Suppressor macrophage (primary cell): ENCODE measurements at regions not wholly inside any gene's neighbourhood (a gene's known extent, or its start where the extent isn't known, plus 50 kb on each side); places are given as distances from the start of the nearest gene placed in this dataset.

Experiments
- DNase-seq, 4 experiments: peaks; one replicate each; pipeline ENCODE4 v3.0.0-alpha.2; 2020 to 2022

DNA sequence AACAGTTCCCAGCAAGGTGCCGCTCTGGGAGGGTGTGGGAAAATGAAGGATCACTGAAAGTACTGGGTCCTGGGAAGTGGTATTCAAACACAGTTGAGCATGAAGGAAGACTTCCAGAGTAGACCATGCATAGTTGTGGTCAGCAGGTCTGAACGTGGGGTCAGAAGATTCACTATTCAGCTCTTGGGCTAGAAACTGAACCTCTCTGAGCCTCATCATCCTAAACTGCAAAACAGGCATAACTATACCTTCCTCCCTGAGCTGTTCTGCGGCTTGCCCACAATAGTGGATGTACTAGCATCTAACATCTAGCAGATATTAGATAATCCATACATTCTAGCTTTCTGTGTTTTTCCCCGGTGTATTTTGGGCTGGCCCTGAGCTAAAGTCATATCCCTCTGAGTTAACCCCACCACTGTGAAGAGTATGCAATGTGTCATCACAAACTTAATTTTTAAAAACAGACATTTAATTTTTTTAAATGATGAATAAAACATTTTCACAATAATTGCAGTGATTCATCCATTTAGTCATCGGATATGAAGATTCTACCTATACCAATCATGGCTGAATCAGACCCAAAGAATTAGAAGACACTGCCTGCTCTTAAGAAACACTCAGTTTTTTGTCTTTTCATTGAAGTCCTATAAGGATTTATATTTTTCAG, 179.1 kb downstream of the BLID start:
- DNase-seq = no peak

DNA sequence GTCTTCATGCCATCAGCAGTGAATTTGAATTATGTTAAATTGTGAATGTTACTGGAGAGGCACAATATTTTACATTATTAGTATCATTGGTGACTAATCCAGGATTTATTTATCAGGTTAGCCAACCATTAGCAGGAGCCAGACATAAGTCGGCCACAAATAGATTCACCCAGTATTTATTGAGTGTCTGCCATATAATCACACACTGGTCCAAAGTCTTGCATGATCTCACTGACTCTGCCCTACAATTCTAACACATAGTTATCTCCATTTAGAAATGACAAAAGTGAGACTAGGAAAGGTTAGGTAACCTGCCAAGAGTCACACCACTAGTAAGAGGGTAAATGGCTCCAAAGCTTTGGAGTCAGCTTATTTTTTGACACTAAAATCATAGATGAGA, 179.6 kb downstream of the BLID start:
- DNase-seq = no peak

DNA sequence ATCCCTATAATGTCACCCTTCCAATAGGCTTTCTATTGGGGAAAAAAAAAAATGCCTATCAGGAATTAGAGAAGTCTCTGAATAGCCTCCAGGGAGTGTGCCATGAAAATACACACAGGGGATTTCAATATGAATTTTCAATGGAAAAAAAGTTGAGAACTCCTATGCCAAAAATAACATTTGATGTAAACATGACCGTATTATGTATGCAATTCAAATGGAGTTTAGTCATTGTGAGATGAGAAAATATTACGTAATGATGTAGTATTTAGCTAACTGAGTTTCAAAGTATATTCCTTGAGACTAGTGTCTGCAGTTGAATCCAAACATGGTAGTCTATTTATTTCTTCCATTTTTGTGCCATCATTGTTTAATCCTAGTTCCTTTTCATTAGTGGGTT, 182.3 kb downstream of the BLID start:
- peak in 2 of 4 experiments; percentile 14 to 28 for DNase-seq

DNA sequence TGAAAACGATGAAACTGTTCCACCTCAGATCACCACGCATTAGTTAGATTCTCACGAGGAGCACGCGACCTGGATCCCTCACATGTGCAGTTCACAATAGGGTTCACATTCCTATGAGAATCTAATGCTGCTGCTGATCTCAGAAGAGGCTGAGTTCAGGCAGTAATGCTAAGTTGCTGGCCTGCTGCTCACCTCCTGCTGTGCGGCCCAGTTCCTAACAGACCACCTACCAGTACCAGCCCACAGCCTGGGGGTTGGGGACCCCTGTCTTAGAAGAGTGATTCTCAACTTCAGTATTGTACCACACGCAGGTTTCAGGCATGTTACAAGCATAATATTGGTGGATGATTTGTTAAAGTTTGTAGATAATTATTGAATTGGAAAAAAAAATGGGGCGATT, 182.7 kb downstream of the BLID start:
- no peak for DNase-seq

DNA sequence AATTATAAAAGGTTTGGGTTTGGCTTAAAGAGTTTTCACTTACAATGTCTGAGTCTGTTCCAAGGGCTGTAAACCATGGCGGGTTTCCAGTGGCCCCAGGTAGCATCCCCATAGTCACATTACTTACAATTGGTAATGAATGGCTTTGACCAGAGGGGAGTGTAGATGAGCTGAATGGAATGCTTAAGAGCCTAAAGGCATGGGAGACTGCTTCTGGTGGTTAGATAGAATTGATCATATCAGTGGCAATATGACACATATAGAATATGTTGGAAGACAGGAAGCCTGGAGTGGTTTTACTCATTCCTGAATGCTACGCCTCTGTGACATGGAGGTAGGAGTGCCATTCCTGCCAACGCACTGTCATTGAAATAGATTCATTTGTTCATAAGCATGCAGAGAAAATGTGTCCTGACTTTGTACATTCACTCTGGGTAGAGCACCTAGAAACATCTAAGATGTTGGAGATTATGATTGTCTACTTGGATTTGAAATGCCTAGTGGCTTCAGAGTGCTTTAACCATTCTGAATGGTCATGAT, 183.3 kb downstream of the BLID start:
- no peak for DNase-seq

DNA sequence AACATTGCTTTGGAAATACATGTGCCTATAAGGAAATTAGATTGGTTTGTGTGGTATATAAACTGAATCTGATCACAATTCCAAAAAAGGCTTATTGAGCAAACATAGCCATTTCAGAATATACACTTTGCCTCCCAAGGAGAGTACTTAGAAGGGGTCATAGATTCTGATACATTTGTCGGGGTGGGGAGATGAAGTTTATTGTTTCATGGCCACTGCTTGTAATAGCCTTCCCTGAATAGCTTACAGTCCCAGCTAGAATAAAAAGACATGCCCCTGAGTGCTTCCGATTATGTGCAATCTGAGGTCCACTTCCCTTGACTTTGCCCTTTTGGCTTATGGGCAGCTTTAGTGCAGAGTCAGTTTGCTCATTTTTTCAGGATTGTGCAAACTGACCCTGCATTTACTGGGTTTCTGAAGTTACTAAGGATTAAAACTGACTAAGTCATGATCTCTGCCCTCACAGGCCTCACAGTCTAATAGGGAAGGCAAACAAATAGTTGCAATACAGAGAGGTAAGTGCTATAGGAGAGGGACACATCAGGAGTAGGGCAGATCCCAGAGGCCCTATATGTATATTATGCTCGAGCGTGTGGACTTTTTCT, 184.2 kb downstream of the BLID start:
- peak; percentile 34 to 70 (median 55) for DNase-seq

DNA sequence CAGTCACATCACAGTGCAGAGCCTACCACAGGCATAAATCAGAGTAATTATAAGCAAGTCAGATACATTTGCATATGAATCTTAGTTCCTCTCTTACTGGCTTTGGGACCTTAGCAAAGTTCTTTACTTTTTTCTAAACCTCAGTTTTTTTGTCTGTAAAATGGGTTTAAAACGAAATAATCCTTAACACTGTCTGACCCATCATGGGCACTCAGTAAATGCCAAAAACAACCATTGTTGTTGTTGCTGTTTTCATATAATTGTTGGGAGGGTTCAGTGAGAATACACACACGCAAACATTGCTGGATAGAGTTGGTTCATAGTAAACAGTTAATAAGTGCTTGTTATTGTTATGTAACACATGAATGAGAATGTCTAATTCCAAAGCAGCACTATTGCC, 184.9 kb downstream of the BLID start:
- DNase-seq = no peak

DNA sequence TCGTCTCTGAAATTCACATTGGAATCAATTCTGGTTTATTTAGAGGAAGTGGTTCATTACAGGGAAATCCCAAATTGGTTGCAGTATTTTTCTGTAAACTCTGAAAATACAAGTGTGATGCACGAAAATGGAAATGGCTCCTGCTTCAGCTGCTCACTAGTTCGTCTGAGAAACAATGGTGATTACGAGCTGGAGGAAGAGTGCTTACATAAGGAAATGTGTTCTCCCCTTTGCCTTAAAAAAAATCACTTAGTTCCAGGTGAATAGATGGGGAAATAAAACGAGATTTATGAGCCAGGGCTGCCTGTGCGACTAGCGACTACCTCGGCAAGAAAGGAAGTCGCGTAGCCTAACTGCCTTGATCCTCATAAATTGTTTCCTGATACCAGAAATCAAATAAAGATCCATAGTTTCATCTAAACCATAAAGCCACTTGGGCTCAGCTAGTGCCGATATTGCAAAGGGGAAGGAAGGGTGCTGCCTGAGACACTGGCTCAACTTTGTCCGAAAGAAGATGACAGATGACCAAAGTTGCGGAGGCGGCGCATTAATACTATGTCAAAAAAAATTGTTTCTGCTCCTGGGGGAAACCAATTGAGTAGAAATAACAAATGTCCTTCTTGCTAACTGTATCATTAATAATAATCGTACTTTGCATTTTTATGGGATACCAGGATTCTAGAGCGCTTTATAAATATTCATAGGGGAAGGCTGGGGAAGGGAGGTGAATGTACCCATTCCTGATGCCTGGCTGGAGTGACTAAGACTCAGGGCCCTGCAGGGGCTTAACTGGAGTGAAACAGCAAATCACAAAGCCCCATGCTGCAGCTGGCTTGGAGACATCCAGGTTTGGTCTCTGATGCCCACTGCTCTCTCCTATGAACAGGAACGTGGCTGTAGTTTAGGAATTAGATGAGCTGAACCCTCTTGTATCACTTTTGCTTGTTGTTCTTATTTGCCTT, 185.7 kb downstream of the BLID start:
- DNase-seq = peak; percentile 63 to 82 (median 73)

DNA sequence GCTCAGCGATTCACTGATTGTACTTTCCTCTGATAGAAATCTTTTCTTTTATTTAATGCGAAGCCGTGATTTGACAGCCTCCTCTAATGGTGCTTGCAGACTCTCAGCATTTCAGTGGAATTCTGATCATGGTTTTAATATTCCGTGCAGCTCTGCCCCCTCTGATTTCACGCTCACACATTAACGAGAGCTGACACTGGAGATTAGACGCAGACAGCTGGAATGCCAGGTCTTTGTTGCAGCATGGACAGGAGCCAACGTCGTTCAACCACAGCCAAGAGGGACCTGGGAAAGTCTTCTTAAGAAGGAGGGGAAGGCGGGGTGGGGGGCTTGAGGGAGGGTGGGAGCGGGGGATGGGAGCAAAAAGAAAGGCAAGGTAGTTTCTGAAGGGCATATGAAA, 186.4 kb downstream of the BLID start:
- peak in 2 of 4 experiments; percentile 5 to 14 for DNase-seq

DNA sequence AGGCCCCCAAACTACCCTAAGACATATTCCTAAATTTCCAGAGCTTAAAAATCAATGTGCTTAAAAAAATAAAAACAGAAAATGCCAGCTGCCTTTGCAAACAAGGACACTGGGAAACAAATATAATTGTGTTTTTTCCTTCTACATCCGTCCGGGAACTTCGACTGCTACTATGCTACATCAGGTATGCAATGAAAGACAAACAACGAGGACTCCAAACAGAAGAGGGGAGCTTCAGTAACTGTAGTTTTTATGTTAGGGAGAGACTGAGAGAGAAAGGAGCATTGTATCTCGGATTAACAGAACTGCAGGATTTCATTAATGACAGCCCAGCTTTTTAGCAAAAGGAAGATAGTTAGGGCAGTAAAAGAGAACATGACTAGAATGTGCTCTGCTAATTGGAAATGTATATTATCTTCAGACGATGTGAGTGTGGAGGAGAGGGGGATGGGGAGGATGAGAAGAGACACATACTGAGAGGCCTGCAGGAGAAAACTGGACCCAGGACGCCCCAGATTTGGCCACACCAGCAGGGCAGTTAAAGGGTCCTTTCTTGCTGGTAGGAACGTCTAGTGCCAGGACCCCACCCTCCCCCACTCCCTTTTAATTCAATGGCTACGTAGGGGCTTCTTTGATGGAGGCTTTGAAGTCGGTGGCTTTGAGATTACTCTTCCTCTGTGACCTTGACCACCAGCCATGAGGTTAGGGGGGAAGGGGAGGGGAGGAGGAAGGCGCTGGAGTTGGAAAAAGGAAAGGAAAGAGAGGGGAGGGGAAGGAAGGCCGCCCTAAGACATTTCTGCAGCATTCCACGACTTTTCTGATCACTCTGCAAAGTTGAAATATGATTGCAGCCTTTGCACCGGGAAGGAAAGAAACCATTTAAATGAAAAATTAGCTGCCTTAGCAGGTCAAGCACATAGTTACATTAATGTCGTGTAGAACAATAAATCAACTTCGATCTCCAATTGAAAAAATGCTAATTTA, 187.1 kb downstream of the BLID start:
- DNase-seq = no peak

DNA sequence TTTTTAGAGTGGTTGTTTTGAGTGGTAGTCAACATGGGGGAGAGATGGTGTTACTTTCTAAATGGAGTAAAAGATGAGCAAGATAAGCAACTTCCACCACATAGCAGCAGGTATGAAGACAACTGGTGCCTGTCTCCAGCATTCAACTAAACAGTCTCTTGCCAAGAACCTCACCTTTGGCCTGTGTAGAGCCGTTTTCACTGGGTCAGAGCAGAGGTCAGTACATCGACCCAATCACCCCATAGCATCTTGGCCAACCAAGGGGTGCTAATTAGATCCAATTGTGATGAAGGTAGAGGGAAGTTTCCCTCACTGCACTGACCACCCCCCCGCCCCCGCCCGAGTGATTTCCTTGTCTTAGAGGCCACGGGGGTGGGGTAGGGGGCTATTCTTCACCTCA, 188.2 kb downstream of the BLID start:
- no peak for DNase-seq

DNA sequence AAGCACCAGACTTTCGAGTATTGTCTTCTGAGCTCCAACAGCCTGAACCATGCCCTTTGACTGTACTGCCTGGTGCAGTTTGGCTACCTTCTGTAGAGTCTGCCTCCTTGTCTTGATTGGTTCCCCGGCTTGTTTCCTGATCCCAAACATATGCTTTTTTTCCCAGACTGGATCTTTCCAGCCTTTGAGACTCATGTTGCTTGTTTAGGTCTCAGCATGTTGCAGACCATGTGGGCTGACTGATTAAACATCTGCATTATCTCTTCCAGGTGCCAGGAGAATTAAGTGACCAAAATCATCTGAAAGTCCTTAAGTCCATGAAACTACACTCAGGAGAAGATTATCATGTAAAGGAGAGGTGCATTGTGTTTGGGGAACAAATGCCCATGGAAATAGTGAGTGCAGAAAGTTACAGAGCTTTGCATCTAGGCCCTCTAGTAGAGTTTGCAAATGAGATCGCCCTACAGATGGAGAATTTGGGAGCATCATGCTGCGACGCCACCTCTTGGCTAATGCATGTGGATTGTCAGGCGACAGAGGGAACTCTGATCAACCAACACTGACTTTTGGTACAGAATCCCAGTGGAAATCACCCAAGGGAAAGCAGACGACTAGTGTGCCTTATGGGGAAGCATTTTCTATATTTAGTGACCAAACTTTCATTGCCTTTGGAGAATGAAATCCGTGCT, 188.8 kb downstream of the BLID start:
- DNase-seq = no peak

DNA sequence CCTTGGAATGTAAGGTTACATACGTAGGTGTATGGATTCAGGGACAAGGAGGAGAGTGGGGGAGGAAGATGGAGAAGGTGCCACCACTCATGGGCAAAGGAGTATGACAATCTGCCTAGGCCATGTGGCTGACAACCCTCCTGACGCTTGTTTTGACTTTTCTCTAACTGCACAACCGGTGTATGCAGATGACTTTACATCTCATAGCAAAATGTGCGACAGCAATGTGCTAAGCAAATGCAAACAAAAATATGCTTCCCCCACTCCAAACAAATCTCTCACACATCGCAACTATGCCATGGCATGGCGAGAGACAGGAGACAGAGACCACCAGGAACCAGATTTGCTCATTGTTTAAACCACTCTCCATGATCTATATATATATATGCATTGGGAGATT, 191.8 kb downstream of the BLID start:
- no peak for DNase-seq

DNA sequence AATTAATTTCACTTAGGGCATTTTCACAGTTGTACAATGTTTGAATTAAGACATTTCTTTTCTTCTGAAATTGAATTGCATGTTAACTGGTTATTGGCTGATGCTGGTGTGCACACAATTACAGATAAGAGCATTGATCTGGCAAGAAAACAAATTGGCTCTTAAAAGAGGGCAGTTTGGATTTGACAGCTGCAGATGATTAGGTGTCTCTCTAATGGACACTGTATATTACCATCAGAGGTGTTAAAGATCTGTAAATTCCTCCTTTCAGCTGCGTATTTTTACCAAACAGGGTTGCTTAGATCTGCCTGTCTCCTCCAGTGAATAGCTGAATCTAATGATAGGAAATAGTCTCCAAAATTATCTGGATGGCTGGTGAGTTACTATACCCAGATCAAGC, 198.5 kb downstream of the BLID start:
- no peak for DNase-seq

DNA sequence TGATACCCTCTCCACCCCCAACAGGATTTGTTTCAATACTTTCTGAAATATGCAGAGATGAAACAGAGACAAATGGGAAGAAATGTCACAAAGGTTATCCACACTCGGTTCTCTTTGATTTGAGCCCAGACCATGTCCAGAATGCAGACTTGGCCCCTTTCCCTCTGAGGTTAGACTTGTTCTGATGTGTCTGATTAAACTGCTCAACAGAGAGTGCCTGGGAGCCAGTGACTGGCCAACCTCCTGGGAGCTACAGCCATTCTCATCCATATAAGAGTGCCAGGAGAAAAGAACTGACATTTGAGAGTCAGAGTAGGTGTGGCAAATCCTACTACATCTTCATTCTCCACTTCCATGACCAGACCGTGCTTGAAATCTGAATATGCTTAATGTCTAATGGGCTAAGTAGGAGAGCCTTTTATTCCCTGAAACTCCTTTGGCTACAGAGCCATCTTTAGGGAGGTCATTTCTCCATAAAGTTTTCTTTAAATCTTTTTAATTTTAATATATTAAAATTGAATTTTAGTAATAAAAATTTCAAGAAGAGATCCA, 201.4 kb downstream of the BLID start:
- DNase-seq = no peak

DNA sequence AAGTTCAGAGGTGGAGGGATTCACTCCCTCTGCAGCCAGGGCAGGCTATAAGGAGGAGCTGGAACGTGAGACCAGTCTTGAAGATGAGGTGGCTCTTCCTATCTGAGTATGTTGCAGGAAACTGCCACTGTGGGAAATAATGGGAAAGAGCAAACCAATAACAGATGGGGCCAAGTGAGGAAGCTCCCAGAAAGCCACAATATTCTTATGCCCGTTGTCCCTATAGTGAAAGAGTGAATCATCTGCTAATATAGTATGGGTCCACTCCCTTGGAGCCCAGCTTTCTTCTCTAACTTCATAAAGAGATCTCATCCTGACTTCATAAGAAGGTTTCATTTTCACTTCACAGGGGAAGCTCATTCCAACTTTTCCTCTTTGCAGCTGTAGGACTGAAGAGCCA, 206.4 kb downstream of the BLID start:
- peak in 2 of 4 experiments; percentile 26 to 37 for DNase-seq

DNA sequence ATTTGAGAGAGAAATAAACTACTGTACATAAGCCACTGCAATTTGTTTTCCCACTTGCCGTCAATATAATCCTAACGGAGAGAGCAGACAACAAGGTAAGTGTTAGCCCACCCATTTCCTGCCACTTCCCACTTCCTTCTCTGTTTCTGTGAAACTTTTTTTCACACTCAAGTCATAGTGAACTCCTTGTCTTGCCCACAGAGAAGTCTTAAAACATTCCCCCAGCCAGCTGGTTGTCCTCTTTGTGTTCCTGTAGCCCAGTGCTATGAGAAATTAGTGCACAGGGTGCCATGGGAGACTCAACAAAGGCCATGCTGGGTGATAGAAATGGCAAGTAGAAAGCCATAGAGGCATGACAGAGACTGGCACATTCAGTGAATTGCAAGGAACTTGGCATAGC, 208.6 kb downstream of the BLID start:
- DNase-seq = no peak

DNA sequence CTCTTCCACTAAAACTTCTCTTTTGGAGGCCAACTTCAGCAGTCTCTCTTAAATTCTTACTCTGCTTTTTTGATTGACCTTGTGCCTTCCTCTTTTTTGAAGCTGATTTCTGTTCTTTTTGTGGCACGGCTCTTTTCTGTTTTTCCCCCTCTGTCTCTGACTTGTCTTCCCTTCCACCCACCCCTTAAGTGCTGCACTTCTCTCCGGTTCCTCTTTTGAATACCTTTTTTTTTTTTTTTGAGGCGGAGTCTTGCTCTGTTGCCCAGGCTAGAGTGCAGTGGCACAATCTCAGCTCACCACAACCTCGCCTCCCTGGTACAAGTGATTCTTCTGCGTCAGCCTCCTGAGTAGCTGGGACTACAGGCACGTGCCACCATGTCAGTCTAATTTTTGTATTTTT, 211.9 kb downstream of the BLID start:
- peak; percentile 60 to 90 (median 83) for DNase-seq

DNA sequence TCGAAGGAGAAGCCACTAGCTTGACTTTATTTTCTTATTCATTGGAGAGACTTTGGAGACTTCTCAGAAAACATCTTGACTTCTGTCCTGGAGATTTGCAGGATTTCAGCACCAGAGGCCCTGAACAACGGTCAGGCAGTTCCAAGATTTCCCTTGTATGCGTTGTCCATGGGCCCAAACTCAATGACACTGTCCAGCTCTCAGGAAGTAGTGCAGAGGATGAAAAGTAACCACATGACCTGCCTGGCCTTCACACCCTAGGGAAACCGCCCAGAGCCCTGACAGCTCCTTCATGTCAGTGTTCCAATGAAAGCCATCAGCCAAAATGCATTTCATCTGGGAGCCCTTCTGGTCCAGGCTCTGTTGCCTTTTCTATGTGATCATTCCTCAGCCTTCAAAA, 214.1 kb downstream of the BLID start:
- DNase-seq = no peak

DNA sequence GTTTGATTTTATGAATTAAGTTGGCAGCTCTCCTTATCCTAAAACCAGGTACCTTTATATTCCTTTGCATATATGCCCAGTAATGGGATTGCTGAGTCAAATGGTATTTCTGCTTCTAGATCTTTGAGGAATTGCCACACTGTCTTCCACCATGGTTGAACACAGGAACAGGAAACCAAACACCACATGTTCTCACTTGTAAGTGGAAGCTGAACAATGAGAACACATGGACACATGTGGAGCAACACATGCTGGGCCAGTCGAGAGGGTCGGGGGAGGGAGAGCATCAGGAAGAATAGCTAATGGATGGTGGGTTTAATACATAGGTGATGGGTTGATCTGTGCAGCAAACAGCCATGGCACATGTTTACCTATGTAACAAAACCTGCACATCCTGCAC, 214.6 kb downstream of the BLID start:
- peak in 3 of 4 experiments; percentile 30 to 58 (median 45) for DNase-seq

DNA sequence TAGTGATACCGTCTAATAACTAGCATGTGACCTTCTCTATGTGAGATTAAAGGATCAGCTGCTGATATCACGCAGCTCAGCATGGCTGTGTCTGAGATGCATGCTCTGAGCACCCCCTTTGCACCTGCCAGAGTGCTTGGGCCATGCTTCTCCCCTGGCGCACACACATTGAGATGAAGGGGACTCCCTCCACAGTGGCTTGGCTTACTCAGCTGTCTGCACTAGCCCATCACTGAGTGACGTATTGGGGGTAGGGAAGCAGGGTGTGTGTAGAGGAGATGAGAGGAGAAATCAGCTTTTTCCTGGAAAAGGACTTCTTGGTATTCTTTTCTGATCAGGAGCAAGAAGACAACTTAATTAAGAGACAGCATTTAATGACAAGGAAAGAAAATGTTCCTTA, 216.5 kb downstream of the BLID start:
- DNase-seq = no peak
